Lower leg skin (tissue), 4 donors: ENCODE measurements at regions not wholly inside any gene's neighbourhood (a gene's known extent, or its start where the extent isn't known, plus 50 kb on each side); places are given as distances from the start of the nearest gene placed in this dataset.

ENCODE experiments used
- DNase-seq, 2 donors: peaks; one replicate each; pipeline ENCODE4 v3.0.0-alpha.2; 2019; ENCODE audit warnings: low spot score in 2 of 2
- H3K4me3 ChIP-seq: fragments of 200-600 bp; sonication (generic); 2 replicates; pipeline ENCODE4 v1.5.1; 2017; ENCODE audit warnings: mild to moderate bottlenecking, low read depth; ENCODE audit not compliant: poor library complexity, severe bottlenecking
- CTCF ChIP-seq, 3 donors: fragments of 450-650 bp; IDR thresholded peaks; one replicate each; pipeline ENCODE4 v1.5.1; 2016; ENCODE audit warnings: antibody characterized with exemption in 3 of 3, mild to moderate bottlenecking in 3 of 3, moderate library complexity in 2 of 3
- POLR2A ChIP-seq, 2 donors: fragments of 450-650 bp; IDR thresholded peaks; one replicate each; pipeline ENCODE4 v1.6.1; 2016 to 2017; ENCODE audit warnings: antibody characterized with exemption in 2 of 2, mild to moderate bottlenecking in 1 of 2, moderate library complexity in 1 of 2
- WGBS, 2 donors: methylation state at CpG; one replicate each; pipeline ENCODE4 v1.1.5; 2018; 5-methylcytosine and 5-hydroxymethylcytosine counted together
- intact Hi-C: fragments of 100-400 bp; cut with DNase I; formaldehyde crosslinking; loops from one replicate; pipeline ENCODE4 v1.15.0; 2023; ENCODE audit warnings: low total_unique reads

GRCh38 chr13:19267746-19268145, 86.1 kb upstream of the TUBA3C start:
- TF ChIP-seq CTCF (IDR thresholded peaks at IDR 0.05) (no peak), POLR2A (IDR thresholded peaks at IDR 0.05) (no peak)
- no peak for DNase-seq
- intact Hi-C loops: loop anchor here (5.0 kb wide), 1 partner anchor 835 kb away; no protein-coding TSS in a partner anchor
- no peak overlapping the region for H3K4me3 ChIP-seq
- WGBS, 2 donors: 75 to 77% methylated on average over 3 of the region's 3 CpGs

- intact Hi-C loops: loop anchor here (5.0 kb wide), 1 partner anchor 835 kb away; no protein-coding TSS in a partner anchor
- WGBS, 2 donors: 77 to 81% methylated on average over 5 of the region's 5 CpGs
These were observed 85.4 kb upstream of the TUBA3C start for GRCh38 chr13:19266979-19267378.

GRCh38 chr13:19264711-19265110, 83.1 kb upstream of the TUBA3C start:
- no peak overlapping the region for H3K4me3 ChIP-seq
- 48 to 59% methylated on average over 1 of the region's 1 CpG for WGBS, 2 donors
- intact Hi-C loops: loop anchor here (5.0 kb wide), 1 partner anchor 838 kb away; no protein-coding TSS in a partner anchor
- DNase-seq: no peak
- TF ChIP-seq CTCF (IDR thresholded peaks at IDR 0.05): no peak
- TF ChIP-seq POLR2A (IDR thresholded peaks at IDR 0.05): no peak

More at GRCh38 chr13:19266979-19267378, 85.4 kb upstream of the TUBA3C start:
- no peak for DNase-seq
- TF ChIP-seq CTCF (IDR thresholded peaks at IDR 0.05) (no peak), POLR2A (IDR thresholded peaks at IDR 0.05) (no peak)
- H3K4me3 ChIP-seq: no peak overlapping the region

- H3K4me3 ChIP-seq: no peak overlapping the region
- intact Hi-C loops: no loop called here
- no peak for DNase-seq
- TF ChIP-seq CTCF (IDR thresholded peaks at IDR 0.05) (no peak), POLR2A (IDR thresholded peaks at IDR 0.05) (no peak)
- whole genome bisulfite sequencing, 2 donors: 70 to 83% methylated on average over 4 of the region's 4 CpGs
These were observed 70.8 kb upstream of the TUBA3C start for GRCh38 chr13:19252381-19252780.

- WGBS, 2 donors: 49 to 66% methylated on average over 6 of the region's 6 CpGs
- no peak for DNase-seq
- intact Hi-C loops: no loop called here
- TF ChIP-seq POLR2A (IDR thresholded peaks at IDR 0.05) (no peak), CTCF (IDR thresholded peaks at IDR 0.05) (no peak)
- H3K4me3 ChIP-seq: no peak overlapping the region
These were observed 57.7 kb upstream of the TUBA3C start for GRCh38 chr13:19239114-19239860.
